DMS 273 treated with DMSO at 0.1 percent for 48 hours (cell line): ENCODE measurements at regions not wholly inside any gene's neighbourhood (a gene's known extent, or its start where the extent isn't known, plus 50 kb on each side); places are given as distances from the start of the nearest gene placed in this dataset.
"Not testable (repeated sequence)": the region's sequence is repeated elsewhere in the genome, so short reads cannot be mapped to it uniquely, and the experiment has no call there.

Experiments used
- DNase-seq: peaks from one replicate; lab custom pipeline; 2025; lab: John Stamatoyannopoulos, UW

GRCh38 chr15:72865486-72865885 lies 81.9 kb upstream of the ADPGK start:
- DNase-seq, result no peak

DNA sequence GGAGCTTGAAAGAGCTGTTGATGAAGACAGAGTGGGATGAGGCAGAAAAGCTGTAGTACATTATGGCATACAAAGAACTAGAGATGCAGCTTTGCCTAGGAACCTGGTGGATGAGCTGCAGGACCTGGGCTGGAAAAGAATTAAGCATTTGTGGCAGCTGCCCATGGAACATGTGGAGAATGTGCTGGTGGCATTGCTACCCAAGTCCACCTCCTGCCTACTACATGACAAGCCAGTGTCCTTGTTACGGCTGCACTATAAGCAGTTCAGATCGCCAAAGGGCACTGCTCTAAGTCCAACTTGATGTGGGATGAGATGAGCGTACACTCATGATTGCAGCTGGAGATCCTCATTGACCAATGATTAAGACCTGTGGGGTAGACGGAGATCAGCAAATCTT lies 81.1 kb upstream of the ADPGK start:
- DNase-seq, result no peak

- DNase-seq, result no peak
Observed at GRCh38 chr15:72861354-72861910, 77.9 kb upstream of the ADPGK start.

DNA sequence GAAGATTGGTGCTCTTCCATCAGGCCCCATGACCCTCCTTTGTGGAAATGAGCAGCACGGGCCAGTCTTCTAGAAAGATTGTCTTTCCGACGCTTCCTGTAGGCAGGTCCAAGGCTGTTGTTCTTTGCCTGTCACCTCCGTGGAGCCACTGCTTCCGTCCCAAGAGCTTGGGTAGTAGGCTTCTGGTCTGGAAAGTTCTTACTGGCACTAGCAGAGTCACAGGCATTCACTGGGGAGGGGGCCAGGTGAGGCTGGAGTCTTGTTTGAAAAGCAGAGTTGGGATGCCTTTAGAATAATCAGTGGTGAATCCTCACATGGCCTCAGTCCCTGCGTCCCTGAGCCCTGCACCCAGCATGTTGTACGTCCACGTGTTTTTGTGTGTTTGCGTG lies 76.2 kb upstream of the ADPGK start:
- no peak for DNase-seq

GRCh38 chr15:72859017-72859756 lies 75.6 kb upstream of the ADPGK start:
- no peak for DNase-seq

DNA sequence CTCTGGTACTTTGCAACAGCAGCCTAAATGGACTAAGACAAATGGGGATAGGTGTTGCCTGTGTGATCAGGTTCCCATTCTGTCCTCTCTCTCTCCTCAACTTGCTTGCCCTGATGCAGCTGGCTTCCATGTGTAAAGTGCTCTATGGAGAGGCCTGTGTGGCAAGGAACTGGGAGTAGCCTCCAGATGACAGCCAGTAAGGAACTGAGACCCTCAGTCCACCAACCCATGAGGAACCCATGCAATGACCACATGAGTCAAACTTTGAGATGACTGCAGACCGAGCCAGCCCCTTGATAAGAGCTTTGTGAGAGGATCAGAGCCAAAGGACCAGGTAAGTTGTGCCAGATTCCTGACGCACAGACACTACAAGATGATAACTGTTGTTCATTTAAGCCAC lies 74.6 kb upstream of the ADPGK start:
- DNase-seq, result no peak

DNA sequence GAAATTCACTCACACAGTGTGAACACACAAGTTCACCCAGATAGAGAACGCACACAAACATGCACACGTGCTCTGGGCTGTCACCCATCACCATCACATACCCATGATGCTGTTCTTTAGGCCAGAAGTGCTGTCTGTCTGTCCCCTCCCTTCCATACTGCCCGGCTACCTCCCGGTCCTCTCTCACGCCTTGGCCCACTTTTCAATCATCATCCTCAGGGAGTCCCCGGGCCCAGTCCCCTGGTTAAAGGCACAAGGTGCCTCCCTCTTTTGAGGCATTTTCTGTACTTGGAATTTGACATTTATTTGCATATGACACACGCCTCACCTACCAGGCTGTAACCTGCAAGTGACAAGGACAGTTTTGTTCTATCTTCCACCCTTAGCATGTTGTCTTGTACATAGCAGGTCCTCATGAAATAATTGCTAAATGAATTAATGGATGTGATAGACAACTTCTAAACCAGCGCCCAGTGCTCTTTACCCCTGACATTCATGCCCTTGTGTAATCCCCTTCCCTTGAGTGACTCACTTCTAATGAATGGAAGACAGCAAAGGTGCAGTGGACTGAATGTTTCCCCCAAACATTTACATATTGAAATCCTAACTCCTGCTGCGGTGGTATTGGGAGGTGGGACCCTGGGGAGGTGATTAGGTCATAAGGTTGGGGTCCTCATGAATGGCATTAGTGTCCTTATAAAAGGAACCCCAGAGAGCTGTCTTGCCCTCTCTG lies 73.9 kb upstream of the ADPGK start:
- no peak for DNase-seq

GRCh38 chr15:72856549-72857040 lies 73.0 kb upstream of the ADPGK start:
- DNase-seq, result no peak

GRCh38 chr15:72855791-72856190 lies 72.2 kb upstream of the ADPGK start:
- no peak for DNase-seq

GRCh38 chr15:72852273-72852672 lies 68.7 kb upstream of the ADPGK start:
- DNase-seq, result no peak

- DNase-seq, result no peak
Observed at GRCh38 chr15:72851586-72851985, 68.0 kb upstream of the ADPGK start.

DNA sequence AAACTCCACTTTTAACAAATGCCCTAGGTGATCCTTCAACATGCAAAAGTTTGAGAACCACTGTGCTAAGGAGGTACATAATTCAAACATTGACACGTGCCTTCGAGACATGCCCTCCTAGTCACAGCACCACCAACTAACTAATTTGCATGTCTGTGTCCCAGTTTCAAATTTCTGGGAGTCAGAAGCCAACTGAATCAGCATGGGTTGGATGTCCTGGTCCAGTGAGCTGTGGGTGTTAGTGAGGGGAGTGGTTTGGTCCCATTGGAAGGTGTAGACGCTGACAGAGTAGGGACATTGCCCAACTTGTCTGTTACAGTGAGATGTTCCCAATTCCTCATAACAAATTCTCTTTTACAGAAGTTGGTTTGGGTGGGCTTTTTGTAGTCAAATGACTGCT lies 67.3 kb upstream of the ADPGK start:
- no peak for DNase-seq

DNA sequence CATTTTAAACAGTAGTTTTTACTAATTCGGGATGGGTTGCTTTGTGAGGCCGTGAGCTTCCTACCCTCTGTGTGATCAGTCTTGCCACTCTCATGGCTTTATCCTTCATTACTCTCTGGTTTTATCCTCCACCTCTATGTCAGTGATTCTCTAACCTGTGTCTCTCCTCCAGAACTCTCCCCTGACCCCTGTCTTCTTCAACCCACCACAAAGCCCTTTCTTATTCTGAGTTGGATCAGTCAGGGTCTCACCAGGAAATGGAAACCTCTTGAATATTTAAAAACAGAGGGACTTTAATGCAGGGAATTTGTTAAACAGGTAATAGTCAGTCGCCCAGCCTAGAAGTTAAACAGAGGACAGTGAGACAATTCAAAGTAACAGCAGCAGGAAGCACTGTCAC lies 64.2 kb upstream of the ADPGK start:
- DNase-seq, result no peak

DNA sequence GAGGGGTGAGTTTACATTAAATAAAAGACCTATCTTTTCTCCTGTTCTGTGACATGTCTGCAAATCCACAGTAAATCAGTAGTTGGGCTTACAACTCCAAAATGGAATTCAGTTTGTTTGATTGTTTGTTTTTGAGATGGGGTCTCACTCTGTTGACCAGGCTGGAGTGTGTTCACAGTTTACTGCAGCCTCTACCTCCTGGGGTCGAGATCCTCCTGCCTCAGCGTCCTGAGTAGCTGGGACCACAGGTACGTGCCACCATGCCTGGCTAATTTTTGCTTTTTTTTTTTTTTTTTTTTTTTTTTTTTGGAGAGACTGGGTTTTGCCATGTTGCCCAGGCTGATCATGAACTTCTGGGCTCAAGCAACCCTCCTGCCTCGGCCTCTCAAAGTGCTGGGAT lies 63.5 kb upstream of the ADPGK start:
- no peak for DNase-seq

- no peak for DNase-seq
Observed at GRCh38 chr15:72845981-72846383, 62.4 kb upstream of the ADPGK start.

DNA sequence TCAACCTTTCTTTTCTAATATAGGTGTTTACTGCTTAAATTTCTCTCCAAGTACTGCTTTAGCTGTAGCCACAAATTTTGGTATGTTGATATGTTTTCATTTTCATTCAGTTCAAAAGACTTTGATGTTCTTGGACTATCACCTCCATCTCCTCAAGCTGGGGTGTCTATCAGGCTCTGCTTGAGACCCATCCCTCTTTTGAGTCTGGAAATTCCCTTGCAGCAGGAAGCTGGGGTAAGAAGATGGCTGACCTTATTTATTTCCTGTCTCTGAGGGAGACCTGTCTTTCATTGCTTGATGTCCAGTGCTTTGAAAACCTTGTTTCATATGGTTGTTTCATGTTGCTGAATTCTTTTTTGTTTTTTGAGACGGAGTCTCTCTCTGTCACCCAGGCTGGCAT lies 60.5 kb upstream of the ADPGK start:
- no peak for DNase-seq

GRCh38 chr15:72843340-72843739 lies 59.8 kb upstream of the ADPGK start:
- not testable (repeated sequence) for DNase-seq

DNA sequence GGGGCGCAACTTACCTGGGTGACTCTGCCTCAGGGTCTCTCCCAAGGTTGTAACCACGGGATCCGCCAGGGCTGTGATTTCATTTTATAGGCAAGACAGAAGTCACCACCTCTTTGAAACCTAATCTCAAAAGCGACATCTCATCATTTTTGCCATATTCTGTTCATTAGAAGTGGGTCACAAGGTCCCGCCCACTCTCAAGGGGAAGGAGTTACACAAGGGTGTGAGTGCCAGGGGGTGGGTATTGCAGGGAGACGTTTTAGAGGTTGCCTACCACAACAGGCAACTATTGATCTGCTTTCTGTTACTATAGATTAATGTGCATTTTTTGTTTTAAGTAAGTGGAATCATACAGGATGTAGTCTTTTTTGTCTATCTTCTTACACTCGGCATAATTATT lies 56.6 kb upstream of the ADPGK start:
- DNase-seq, result no peak

DNA sequence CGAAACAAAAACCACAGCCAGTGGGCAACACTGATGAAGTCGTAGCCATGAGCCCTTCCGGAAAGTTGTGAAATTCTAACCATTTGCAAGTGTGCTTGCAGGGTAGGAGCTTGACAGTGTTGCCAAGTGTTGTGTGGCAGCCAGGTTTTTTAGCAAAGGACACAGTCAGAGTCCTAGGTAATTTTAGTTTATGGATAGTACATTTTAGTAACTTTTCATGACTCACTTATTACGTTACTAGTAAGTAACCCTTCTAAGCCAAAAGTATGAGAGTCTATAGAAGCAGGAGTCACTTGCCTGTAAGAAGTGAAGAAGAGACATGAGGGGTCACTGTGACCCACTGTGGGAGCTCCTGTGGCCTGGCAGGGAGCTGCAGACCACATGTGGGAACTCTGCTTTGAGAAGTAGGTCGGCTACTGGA lies 54.8 kb upstream of the ADPGK start:
- DNase-seq, result no peak

DNA sequence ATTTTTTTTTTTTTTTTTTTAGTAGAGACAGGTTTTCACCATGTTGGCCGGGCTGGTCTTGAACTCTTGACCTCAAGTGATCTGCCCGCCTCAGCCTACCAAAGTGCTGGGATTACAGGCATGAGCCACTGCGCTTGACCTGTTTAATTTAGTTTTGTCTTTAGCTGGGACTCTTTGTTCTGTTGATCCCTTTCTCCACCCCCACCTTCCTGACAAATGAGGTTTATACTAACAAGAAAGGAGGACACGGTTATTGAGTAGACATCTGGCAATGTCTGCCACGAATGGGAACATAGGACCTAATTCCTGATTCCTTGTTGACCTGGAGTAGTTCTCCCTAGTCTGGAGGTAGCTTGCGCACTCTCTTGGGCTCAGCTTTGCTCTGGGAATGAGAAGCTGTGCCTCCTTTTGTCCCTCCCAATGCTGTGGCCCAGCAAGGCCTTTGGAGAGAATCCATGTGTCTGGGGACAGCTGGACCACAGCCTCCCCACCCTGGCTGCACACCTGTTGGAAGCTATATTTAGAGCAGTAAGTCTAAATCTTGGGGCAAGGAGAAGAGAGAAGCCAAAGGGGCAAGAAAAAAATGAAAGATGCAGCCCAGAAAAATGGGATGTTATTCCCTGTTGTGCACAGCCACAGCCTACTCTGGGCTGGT lies 53.2 kb upstream of the ADPGK start:
- no peak for DNase-seq

GRCh38 chr15:72835294-72835890 lies 51.8 kb upstream of the ADPGK start:
- peak; percentile 35 for DNase-seq

- DNase-seq, result no peak
Observed at GRCh38 chr15:72833561-72833960, 50.0 kb upstream of the ADPGK start.
